Left ventricle myocardium inferior (tissue), 1 donor: ENCODE measurements at regions not wholly inside any gene's neighbourhood (a gene's known extent, or its start where the extent isn't known, plus 50 kb on each side); places are given as distances from the start of the nearest gene placed in this dataset.

Experiments
- DNase-seq: peaks from one replicate; pipeline ENCODE4 v3.0.0-alpha.2; 2020
- H3K27ac ChIP-seq: fragments of 200-600 bp; replicated peaks from 2 replicates; pipeline ENCODE4 v1.8.0; 2021
- H3K27me3 ChIP-seq: fragments of 200-600 bp; 2 replicates; pipeline ENCODE4 v1.8.0; 2021; ENCODE audit warnings: low read depth
- H3K36me3 ChIP-seq: fragments of 200-600 bp; 2 replicates; pipeline ENCODE4 v1.8.0; 2021
- H3K4me1 ChIP-seq: fragments of 200-600 bp; 2 replicates; pipeline ENCODE4 v1.8.0; 2021
- H3K4me3 ChIP-seq: fragments of 200-600 bp; 2 replicates; pipeline ENCODE4 v1.8.0; 2021; ENCODE audit warnings: mild to moderate bottlenecking, moderate library complexity
- H3K9me3 ChIP-seq: fragments of 200-600 bp; replicated peaks from 2 replicates; pipeline ENCODE4 v1.8.0; 2021
- CTCF ChIP-seq: fragments of 200-600 bp; IDR thresholded peaks from 2 replicates; pipeline ENCODE4 v1.8.0; 2021; ENCODE audit warnings: antibody characterized with exemption, mild to moderate bottlenecking, borderline replicate concordance
- intact Hi-C: fragments of 100-400 bp; cut with micrococcal nuclease; formaldehyde crosslinking; loops from one replicate; pipeline ENCODE4 v1.11.0; 2022
- donor health status: DM: no; HTN: yes; CAD: no; lungs with severe emphysema.

GRCh38 chr6:21384216-21384615 is 209.3 kb upstream of the SOX4 start:
- no peak for DNase-seq
- H3K36me3 ChIP-seq = no peaks in the 10 kb centered on the region
- TF ChIP-seq CTCF = no peak
- no peaks in the 10 kb centered on the region for H3K9me3 ChIP-seq
- no peaks in the 10 kb centered on the region for H3K27me3 ChIP-seq
- intact Hi-C loops = no loop called here
- H3K4me1 ChIP-seq = no peaks in the 10 kb centered on the region
- H3K27ac ChIP-seq = no peak overlapping the region
- no peak overlapping the region for H3K4me3 ChIP-seq

GRCh38 chr6:21386744-21387143 is 206.8 kb upstream of the SOX4 start:
- no peak for DNase-seq
- intact Hi-C loops = no loop called here
- TF ChIP-seq CTCF = no peak
- H3K27me3 ChIP-seq = no peaks in the 10 kb centered on the region
- no peak overlapping the region for H3K4me3 ChIP-seq
- H3K27ac ChIP-seq = no peak overlapping the region
- H3K36me3 ChIP-seq = no peaks in the 10 kb centered on the region
- no peaks in the 10 kb centered on the region for H3K9me3 ChIP-seq
- no peaks in the 10 kb centered on the region for H3K4me1 ChIP-seq

GRCh38 chr6:21390532-21391213 is 202.9 kb upstream of the SOX4 start:
- intact Hi-C loops = no loop called here
- no peak for DNase-seq
- Histone ChIP-seq H3K36me3 (no peaks in the 10 kb centered on the region), H3K9me3 (no peaks in the 10 kb centered on the region), H3K27ac (no peak overlapping the region), H3K27me3 (no peaks in the 10 kb centered on the region), H3K4me1 (no peaks in the 10 kb centered on the region), H3K4me3 (no peak overlapping the region)
- TF ChIP-seq CTCF = no peak

GRCh38 chr6:21392177-21392576 is 201.4 kb upstream of the SOX4 start:
- TF ChIP-seq CTCF = no peak
- intact Hi-C loops = no loop called here

GRCh38 chr6:21393441-21394165 is 199.9 kb upstream of the SOX4 start:
- no peak for TF ChIP-seq CTCF
- no peaks in the 10 kb centered on the region for H3K9me3 ChIP-seq
- H3K4me1 ChIP-seq = no peaks in the 10 kb centered on the region
- no peak for DNase-seq
- intact Hi-C loops = no loop called here
- H3K4me3 ChIP-seq = no peak overlapping the region
- H3K27ac ChIP-seq = no peak overlapping the region
- no peaks in the 10 kb centered on the region for H3K36me3 ChIP-seq
- no peaks in the 10 kb centered on the region for H3K27me3 ChIP-seq

More at GRCh38 chr6:21392177-21392576, 201.4 kb upstream of the SOX4 start:
- H3K4me1 ChIP-seq = no peaks in the 10 kb centered on the region
- no peak for DNase-seq
- H3K36me3 ChIP-seq = no peaks in the 10 kb centered on the region
- no peak overlapping the region for H3K27ac ChIP-seq
- no peak overlapping the region for H3K4me3 ChIP-seq
- H3K9me3 ChIP-seq = no peaks in the 10 kb centered on the region
- H3K27me3 ChIP-seq = no peaks in the 10 kb centered on the region
